ENCODE measurements at regions not wholly inside any gene's neighbourhood (a gene's known extent, or its start where the extent isn't known, plus 50 kb on each side); places are given as distances from the start of the nearest gene placed in this dataset.

DNA sequence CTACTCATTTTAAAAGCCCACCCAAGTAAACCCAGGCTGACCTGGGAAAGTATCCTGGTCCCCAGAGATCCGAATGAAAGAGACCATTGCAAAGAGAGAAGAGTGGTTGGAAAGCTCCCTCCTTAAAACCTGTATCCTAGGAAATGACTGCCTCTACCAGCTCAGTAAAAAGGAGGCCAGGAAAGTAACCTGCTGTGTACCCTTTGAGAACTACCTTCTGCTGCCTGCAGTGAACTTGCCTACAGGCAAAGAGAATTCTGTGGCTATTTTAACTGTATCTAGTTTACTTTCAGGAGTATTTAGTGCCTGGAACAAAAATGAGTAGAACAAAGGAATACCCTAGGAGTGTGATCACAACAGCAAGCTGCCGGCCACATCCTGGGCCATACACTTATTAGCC lies 641.7 kb upstream of the NRXN1 start:
- POLR2A ChIA-PET = no interaction called here

DNA sequence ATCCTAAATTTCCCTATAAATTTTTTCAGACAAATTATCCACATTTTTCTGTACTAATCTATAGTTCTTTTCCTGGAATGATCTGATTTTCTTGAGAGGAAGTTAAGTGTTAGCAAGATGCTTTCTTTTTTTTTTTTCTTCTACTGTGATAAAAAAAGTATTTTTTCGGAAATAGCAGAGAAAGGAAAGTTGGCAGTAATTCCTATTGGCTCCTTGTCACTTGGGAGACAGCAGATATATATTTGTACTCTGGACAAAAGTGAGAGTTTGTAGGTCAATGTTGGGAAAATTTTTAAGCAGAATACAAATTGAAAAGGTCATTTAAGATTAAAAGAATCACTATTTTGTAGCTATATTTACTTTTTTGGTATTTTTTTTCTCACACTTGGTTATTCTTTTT lies 635.7 kb upstream of the NRXN1 start:
- ChIA-PET CTCF (interaction anchor here (0.6 kb wide), 1 partner anchor 14 kb away, joined by 3 read pairs; no protein-coding TSS in a partner anchor), POLR2A (no interaction called here)
- H3K27ac ChIP-seq (ENCODE audit: extremely low read depth, low read depth, low read length) = no peak overlapping the region
- no peak overlapping the region for H3K4me3 ChIP-seq (ENCODE audit: low read depth, low read length)
- no peaks in the 10 kb centered on the region for H3K36me3 ChIP-seq (ENCODE audit: control insufficient read depth in 2 of 2, insufficient read depth in 1 of 2, low read length in 2 of 2)
- TF ChIP-seq TCF7L2 (IDR thresholded peaks at IDR 0.05; ENCODE audit: borderline replicate concordance, low read depth, low read length) (no peak), ZNF707 (tag by site-specific recombination; IDR thresholded peaks at IDR 0.05) (no peak), ZNF664 (tag by site-specific recombination; IDR thresholded peaks at IDR 0.05) (no peak), ZEB2 (tag by site-specific recombination; IDR thresholded peaks at IDR 0.05) (no peak), ZNF585B (tag by site-specific recombination; IDR thresholded peaks at IDR 0.05) (no peak), ZNF501 (tag by site-specific recombination; IDR thresholded peaks at IDR 0.05) (no peak)
- TF ChIP-seq, protein P1, sequence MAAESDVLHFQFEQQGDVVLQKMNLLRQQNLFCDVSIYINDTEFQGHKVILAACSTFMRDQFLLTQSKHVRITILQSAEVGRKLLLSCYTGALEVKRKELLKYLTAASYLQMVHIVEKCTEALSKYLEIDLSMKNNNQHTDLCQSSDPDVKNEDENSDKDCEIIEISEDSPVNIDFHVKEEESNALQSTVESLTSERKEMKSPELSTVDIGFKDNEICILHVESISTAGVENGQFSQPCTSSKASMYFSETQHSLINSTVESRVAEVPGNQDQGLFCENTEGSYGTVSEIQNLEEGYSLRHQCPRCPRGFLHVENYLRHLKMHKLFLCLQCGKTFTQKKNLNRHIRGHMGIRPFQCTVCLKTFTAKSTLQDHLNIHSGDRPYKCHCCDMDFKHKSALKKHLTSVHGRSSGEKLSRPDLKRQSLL (tag by site-specific recombination; IDR thresholded peaks at IDR 0.05) = no peak
- TF ChIP-seq, protein P2, sequence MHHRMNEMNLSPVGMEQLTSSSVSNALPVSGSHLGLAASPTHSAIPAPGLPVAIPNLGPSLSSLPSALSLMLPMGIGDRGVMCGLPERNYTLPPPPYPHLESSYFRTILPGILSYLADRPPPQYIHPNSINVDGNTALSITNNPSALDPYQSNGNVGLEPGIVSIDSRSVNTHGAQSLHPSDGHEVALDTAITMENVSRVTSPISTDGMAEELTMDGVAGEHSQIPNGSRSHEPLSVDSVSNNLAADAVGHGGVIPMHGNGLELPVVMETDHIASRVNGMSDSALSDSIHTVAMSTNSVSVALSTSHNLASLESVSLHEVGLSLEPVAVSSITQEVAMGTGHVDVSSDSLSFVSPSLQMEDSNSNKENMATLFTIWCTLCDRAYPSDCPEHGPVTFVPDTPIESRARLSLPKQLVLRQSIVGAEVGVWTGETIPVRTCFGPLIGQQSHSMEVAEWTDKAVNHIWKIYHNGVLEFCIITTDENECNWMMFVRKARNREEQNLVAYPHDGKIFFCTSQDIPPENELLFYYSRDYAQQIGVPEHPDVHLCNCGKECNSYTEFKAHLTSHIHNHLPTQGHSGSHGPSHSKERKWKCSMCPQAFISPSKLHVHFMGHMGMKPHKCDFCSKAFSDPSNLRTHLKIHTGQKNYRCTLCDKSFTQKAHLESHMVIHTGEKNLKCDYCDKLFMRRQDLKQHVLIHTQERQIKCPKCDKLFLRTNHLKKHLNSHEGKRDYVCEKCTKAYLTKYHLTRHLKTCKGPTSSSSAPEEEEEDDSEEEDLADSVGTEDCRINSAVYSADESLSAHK (tag by site-specific recombination; IDR thresholded peaks at IDR 0.05) = no peak
- H3K9me3 ChIP-seq (ENCODE audit: control insufficient read depth, insufficient read depth, low read depth, low read length) = no peaks in the 10 kb centered on the region
- H3K4me1 ChIP-seq (ENCODE audit: control insufficient read depth, insufficient read depth, low read length) = no peaks in the 10 kb centered on the region

More for the DNA sequence above, 641.7 kb upstream of the NRXN1 start:
- CTCF ChIA-PET = no interaction called here
- H3K36me3 ChIP-seq (ENCODE audit: control insufficient read depth in 2 of 2, insufficient read depth in 1 of 2, low read length in 2 of 2) = no peaks in the 10 kb centered on the region
- H3K9me3 ChIP-seq (ENCODE audit: control insufficient read depth, insufficient read depth, low read depth, low read length) = no peaks in the 10 kb centered on the region
- H3K4me3 ChIP-seq (ENCODE audit: low read depth, low read length) = no peak overlapping the region
- TF ChIP-seq ZNF776 (tag by site-specific recombination; IDR thresholded peaks at IDR 0.05; ENCODE audit: borderline replicate concordance) (no peak), ZNF830 (tag by site-specific recombination; IDR thresholded peaks at IDR 0.05; ENCODE audit: low read depth) (no peak), ZNF114 (tag by site-specific recombination; IDR thresholded peaks at IDR 0.05) (no peak), HOXC10 (CRISPR knock-in tag; IDR thresholded peaks at IDR 0.05) (no peak), ZNF837 (tag by site-specific recombination; IDR thresholded peaks at IDR 0.05) (no peak), ZFHX2 (tag by site-specific recombination; conservative IDR thresholded peaks at IDR 0.05) (no peak)
- TF ChIP-seq, protein P3, sequence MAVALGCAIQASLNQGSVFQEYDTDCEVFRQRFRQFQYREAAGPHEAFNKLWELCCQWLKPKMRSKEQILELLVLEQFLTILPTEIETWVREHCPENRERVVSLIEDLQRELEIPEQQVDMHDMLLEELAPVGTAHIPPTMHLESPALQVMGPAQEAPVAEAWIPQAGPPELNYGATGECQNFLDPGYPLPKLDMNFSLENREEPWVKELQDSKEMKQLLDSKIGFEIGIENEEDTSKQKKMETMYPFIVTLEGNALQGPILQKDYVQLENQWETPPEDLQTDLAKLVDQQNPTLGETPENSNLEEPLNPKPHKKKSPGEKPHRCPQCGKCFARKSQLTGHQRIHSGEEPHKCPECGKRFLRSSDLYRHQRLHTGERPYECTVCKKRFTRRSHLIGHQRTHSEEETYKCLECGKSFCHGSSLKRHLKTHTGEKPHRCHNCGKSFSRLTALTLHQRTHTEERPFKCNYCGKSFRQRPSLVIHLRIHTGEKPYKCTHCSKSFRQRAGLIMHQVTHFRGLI (tag by site-specific recombination; IDR thresholded peaks at IDR 0.05) = no peak
- TF ChIP-seq, protein P4, sequence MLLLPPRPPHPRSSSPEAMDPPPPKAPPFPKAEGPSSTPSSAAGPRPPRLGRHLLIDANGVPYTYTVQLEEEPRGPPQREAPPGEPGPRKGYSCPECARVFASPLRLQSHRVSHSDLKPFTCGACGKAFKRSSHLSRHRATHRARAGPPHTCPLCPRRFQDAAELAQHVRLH (tag by site-specific recombination; IDR thresholded peaks at IDR 0.05) = no peak
- TF ChIP-seq, protein P5, sequence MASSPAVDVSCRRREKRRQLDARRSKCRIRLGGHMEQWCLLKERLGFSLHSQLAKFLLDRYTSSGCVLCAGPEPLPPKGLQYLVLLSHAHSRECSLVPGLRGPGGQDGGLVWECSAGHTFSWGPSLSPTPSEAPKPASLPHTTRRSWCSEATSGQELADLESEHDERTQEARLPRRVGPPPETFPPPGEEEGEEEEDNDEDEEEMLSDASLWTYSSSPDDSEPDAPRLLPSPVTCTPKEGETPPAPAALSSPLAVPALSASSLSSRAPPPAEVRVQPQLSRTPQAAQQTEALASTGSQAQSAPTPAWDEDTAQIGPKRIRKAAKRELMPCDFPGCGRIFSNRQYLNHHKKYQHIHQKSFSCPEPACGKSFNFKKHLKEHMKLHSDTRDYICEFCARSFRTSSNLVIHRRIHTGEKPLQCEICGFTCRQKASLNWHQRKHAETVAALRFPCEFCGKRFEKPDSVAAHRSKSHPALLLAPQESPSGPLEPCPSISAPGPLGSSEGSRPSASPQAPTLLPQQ (tag by site-specific recombination; IDR thresholded peaks at IDR 0.05) = no peak
- TF ChIP-seq, protein P6, sequence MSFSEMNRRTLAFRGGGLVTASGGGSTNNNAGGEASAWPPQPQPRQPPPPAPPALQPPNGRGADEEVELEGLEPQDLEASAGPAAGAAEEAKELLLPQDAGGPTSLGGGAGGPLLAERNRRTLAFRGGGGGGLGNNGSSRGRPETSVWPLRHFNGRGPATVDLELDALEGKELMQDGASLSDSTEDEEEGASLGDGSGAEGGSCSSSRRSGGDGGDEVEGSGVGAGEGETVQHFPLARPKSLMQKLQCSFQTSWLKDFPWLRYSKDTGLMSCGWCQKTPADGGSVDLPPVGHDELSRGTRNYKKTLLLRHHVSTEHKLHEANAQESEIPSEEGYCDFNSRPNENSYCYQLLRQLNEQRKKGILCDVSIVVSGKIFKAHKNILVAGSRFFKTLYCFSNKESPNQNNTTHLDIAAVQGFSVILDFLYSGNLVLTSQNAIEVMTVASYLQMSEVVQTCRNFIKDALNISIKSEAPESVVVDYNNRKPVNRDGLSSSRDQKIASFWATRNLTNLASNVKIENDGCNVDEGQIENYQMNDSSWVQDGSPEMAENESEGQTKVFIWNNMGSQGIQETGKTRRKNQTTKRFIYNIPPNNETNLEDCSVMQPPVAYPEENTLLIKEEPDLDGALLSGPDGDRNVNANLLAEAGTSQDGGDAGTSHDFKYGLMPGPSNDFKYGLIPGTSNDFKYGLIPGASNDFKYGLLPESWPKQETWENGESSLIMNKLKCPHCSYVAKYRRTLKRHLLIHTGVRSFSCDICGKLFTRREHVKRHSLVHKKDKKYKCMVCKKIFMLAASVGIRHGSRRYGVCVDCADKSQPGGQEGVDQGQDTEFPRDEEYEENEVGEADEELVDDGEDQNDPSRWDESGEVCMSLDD (tag by site-specific recombination; IDR thresholded peaks at IDR 0.05) = no peak
- H3K4me1 ChIP-seq (ENCODE audit: control insufficient read depth, insufficient read depth, low read length) = no peaks in the 10 kb centered on the region
- H3K27ac ChIP-seq (ENCODE audit: extremely low read depth, low read depth, low read length) = no peak overlapping the region
